ENCODE measurements at regions not wholly inside any gene's neighbourhood (a gene's known extent, or its start where the extent isn't known, plus 50 kb on each side); places are given as distances from the start of the nearest gene placed in this dataset.

DNA sequence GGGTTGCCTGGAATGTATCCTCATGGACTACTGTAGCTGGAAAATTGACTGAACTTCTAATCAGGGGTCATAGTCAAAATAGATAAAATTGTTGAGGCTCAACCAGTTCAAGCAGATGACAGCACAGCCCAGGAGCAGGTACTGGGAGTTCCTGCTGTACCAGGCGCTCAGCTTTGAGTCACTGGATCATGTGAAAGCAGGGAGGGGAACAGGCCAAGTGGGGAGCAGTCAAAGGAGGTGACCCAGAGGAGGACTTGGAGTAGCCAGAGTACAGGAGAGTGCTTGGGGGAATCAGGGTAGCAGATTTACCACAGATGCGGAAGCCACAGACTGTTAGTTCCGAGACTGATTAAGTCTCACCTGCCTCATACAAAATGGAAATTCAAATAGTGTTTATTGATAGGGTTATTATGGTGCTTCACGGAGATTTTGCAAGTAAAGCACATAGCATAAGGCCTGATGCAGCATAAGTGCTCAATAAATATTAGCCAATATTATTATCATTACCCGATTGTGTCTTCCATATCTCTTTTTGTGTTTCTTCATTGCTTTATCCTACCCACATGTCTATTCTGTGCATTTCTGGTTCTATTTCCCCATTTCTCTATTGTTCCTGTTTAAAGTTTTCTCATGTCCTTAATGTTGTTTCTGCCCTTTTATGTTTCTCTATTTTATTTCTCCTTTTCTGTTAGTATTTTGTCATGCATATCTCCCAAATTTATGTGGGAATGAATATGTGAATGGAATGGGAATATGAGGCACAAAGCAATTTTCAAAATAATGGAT is 369.2 kb upstream of the MCTP2 start:
- peak; percentile 47 for DNase-seq

GRCh38 chr15:93861413-93861812 is 369.9 kb upstream of the MCTP2 start:
- no peak for DNase-seq

GRCh38 chr15:93860701-93861100 is 370.7 kb upstream of the MCTP2 start:
- no peak for DNase-seq

DNA sequence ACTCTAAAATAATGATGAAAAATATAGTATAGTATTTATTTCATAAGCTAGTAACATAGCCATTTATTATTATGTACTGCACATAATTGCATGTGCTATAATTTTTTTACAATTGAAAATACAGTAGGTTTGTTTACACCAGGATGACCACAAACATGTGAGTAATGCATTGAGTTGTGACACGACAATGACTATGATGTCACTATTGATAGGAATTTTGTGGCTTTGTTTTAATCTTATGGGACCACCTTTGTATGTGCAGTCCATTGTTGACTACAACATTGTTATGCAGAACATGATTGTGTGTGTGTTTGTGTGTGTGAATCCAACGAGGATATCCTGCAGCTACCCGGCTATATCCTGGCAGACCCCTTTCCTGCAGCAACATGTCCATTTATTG is 372.2 kb upstream of the MCTP2 start:
- no peak for DNase-seq

DNA sequence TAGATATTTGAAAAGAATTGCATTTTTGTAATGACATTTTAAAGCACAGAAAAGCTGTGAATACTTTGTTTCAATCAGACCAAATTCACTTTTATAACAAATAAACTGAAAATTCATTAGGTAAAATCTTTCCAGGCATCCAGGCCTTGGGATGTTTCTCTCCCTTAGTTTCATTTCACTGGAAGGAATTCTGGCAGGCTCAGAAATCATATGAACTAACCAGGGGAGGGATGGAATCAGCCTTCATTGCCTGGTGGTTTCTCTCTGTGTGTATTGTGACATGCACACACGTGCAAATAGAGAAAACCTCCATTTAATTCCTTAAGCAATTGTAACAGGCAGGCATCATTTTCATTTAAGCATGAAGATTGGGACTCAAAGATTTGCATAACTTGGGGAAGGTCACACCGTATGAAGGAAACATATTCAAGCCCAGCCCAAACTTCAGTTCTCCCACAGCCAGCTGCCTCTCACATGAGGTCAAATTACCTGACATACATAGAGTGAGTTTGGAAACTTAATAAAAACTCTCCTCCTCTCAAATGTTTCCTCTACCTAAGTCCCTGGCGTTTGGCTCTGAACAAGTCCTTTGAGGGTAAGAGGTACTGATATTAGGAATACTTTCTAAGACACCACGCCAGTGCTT is 376.1 kb upstream of the MCTP2 start:
- DNase-seq, result no peak

- DNase-seq, result no peak
Observed at GRCh38 chr15:93854088-93854487, 377.3 kb upstream of the MCTP2 start.

- DNase-seq, result no peak
Observed at GRCh38 chr15:93852761-93853160, 378.6 kb upstream of the MCTP2 start.

- no peak for DNase-seq
Observed at GRCh38 chr15:93848490-93848889, 382.9 kb upstream of the MCTP2 start.

- no peak for DNase-seq
Observed at GRCh38 chr15:93848076-93848475, 383.3 kb upstream of the MCTP2 start.

DNA sequence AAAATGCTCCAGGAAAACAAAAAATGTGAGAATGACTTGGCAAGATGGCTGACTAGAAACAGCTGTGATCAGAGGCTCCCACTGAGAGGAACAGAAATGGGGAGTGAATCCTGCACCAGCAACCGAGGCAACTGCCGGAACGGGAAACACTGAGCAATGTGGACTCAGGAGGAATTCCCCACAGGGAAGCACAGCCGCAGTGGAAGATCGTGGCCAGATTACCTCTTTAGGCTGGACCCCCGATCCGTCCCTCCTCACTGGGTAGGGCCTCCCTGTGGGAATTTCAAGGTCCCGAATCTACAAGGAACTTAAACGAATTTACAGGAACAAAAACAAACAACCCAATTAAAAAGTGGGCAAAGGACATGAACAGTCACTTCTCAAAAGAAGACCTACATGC is 385.2 kb upstream of the MCTP2 start:
- no peak for DNase-seq

GRCh38 chr15:93837450-93837849 is 393.9 kb upstream of the MCTP2 start:
- no peak for DNase-seq

- DNase-seq, result no peak
Observed at GRCh38 chr15:93835344-93835743, 396.0 kb upstream of the MCTP2 start.

- no peak for DNase-seq
Observed at GRCh38 chr15:93831641-93832040, 399.7 kb upstream of the MCTP2 start.

GRCh38 chr15:93830221-93831080 is 400.9 kb upstream of the MCTP2 start:
- DNase-seq, result no peak

DNA sequence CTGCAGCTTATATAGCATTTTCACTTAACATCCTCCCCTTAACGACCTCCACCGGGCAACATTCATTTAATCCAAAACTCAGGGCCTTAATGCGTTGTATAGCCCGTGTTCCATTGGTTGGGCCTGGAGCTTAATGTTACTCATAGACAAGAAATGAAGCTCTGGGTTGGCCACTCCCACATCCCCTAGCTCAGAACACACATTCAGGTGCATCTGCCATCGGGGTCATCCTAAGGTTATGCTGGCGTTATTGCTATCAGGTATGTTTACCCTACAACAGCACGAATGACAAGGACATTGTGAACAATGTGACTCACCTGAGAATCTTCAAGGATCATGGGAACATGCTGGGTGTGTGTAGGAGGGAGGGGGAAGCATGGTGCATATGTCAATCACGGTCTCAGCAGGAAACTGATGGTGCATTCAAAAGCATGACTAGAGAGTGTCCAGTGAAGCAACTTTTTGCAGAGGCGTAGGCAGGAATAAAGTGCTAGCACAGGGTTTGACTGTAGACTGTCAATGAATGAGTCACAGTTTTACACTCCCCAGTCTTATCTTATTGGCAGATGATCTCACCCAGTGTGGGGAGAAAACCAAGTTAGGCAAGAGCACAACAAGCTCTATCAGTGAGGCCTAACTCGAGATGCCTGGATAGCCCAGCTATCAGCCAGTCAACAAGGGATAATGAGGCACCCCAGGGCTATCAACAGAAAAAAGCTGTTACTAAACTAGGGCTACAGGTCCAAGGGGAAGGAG is 402.1 kb upstream of the MCTP2 start:
- DNase-seq, result peak; percentile 81

GRCh38 chr15:93826790-93827189 is 404.6 kb upstream of the MCTP2 start:
- DNase-seq, result no peak

DNA sequence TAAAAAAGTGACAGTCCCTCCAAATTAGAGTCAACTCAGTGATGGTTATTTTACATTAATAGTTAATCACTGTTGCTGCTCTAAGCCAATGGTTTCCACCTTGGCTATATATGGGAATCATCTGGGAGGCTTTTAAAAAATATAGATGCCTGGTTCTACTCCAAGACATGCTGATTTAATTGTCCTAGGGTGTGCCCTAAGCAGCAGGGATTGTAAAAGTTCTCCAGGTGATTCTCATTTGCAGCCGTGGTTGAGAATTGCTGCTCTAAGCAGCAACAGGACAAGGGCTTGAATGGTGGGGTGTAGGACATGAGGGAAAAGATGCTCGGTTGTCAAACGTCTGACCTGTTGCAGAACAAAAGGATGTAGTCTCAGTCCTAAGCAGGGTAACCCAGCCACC is 405.1 kb upstream of the MCTP2 start:
- no peak for DNase-seq

DNA sequence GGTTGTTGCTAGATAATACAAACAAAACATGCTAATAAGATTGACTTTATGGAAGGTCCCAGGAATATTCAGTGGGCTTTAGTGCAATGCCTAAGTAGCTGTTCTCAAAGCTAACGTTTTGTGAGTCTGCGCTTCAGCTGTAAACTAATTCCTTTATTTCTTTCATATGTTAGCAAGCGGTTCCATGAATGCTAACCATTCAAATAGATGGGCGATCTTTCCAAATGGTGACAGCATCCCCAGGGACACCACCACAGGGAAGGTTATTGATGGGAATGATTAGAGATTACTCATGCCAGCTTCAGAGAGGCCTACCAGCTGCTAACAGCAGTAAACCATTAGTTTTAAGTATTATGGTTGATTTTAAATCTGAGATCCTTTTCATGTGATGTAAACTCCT is 405.7 kb upstream of the MCTP2 start:
- DNase-seq, result no peak

DNA sequence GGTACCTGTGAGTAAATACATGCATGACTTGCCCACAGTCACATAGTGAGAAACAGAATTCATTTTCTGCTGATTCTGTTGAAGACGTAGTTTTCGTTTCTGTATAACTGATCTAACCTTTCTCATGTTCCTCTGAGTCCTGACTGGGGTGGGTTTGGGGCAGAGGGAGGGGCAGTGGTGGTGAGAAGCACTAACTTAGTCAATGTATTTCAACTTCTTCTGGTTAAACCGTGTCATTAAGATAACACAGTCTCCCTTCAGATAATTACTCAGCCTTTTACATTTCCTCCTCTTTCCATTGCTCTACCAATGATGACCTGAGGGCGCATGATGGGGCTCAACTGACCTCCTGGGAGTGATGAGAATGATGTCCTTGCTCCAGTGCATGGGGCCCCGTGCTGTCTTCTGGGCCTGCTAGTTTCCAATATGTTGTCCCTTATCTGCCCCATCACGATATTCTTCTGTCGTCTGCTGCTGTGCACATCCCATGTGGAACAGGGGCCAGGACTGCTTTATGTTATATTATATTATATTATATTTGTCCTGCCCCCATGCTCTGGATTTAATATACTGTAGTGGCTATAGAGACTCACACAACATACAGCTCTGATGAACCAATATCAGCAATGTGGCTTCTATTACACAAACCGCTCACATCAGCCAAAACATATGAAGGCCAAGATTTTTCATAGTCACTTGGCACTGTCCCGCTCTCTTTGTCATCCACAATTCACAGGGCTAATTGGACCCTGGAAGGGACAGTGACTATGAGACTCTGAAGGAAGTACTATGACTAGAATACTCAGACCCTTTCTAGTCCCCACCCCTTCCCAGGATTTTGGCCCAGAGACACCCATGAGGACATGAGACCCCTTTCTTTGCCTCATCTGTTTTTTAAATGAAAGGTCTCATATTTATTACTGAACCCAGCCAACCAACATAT is 407.1 kb upstream of the MCTP2 start:
- DNase-seq, result no peak

GRCh38 chr15:93820566-93820965 is 410.8 kb upstream of the MCTP2 start:
- no peak for DNase-seq

DNA sequence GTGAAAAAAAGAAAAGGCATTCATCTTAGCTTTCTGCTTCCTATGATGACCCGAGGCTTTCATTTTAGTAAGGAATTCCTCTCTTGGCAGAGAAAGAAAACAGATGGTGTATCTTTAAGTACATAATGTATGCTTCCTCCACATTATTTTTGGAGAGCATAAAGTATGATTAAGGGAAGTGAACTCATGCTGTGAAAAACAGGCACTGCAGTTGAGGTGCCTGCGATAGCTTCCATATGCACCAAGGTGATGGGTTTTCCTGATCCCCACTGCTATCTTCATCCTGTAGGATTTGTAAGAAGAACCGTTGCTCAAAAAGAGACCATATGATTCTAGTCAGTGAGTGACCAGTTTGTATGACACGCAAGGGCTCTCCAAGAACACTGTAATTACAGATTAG is 411.5 kb upstream of the MCTP2 start:
- no peak for DNase-seq

GRCh38 chr15:93816815-93817214 is 414.5 kb upstream of the MCTP2 start:
- no peak for DNase-seq
